Renal cortex interstitium (tissue), 11 donors: ENCODE measurements at regions not wholly inside any gene's neighbourhood (a gene's known extent, or its start where the extent isn't known, plus 50 kb on each side); places are given as distances from the start of the nearest gene placed in this dataset.

Source experiments
- DNase-seq, 11 donors: peaks; one replicate each; pipeline ENCODE4 v3.0.0-alpha.2; 2013; ENCODE audit warnings: low read depth in 9 of 11, low spot score in 4 of 11; ENCODE audit errors: extremely low read depth in 1 of 11

- no peak for DNase-seq
Observed at GRCh38 chr6:2545383-2546038, 205.2 kb downstream of the MYLK4 start.

- no peak for DNase-seq
Observed at GRCh38 chr6:2543321-2543720, 207.4 kb downstream of the MYLK4 start.

DNA sequence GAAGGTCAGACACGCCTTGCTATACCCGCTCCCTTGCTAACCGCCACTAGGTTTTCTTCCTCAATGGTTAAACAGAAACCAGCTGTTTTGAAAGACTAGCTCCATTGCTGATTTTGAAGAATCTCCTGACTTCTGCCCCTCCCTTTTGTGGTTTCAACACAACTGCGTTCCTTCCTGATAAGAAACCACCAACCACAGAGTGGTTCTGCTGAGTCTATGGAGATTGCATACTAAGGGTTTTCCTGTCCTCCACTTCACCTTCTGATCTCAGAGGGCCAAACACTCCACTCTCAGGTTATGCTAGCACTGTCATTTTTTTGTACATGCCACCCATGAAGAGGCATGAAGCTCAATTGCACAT is 207.9 kb downstream of the MYLK4 start:
- DNase-seq: no peak

- DNase-seq: no peak
Observed at GRCh38 chr6:2542101-2542857, 208.4 kb downstream of the MYLK4 start.

GRCh38 chr6:2536451-2536850 is 214.3 kb downstream of the MYLK4 start:
- no peak for DNase-seq

- no peak for DNase-seq
Observed at GRCh38 chr6:2535506-2535905, 215.2 kb downstream of the MYLK4 start.

DNA sequence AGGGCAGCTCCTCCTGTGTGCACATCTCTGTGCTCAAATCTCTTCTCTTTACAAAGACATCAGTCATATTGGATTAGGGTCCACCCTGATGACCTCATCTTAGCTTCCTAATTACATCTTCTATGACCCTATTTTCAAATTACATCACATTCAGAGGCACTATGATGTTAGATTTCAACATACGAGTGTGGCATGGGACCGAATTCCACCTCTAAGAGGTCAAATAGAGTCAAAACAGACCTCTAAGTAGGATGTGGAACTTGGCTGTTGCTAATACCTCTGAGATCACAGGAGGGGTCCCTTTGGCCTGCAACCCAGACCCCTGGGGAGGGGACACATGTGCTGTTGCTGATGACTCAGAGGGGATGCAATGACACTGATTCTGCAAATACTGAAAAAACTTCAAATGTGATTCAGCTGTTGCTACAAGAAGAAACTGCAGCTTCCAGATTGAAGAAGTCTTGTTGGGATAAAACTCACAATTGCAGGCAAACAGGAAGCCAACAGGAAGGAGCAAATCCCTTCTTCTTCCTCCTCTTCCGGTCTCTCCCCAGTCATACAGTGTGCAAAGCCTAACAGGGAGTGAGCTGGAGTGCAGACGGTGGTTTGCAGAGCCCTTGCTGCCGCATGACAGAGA is 216.2 kb downstream of the MYLK4 start:
- no peak for DNase-seq

DNA sequence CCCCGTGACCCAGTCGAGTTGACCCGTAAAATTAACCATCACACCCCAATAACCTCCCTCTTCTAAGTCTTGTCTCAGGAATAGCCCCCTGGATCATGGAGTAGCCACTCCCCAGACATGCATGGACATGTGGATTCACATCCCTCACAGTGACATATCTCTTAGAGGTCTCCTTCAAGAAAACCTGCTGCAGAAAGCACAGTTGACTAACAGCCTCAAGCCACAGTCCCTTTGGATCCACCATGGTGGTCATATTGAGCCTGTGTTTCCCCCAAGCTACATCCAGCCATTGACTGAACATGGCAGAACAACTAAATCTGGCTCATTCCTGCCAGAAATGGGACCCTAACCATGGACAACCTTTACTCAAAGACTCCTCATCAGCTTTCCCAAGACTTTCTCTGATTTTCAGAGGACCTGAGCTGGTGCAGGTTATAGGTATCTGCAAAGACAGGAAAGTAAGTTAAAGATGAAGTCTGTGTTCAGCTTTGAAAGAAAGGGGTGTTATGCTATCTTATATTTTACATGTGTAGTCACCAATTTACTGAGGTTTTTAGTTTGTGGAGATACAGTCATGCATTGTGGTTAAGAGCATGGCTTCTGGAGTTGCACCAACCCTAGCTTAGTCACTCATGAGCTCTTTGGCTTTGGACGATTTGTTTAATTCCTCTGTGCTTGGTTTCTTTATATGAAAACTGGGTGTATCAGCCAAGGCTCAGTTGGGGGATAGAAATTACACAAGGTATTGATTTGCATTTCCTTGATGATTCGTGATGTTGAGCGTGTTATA is 219.1 kb downstream of the MYLK4 start:
- no peak for DNase-seq

DNA sequence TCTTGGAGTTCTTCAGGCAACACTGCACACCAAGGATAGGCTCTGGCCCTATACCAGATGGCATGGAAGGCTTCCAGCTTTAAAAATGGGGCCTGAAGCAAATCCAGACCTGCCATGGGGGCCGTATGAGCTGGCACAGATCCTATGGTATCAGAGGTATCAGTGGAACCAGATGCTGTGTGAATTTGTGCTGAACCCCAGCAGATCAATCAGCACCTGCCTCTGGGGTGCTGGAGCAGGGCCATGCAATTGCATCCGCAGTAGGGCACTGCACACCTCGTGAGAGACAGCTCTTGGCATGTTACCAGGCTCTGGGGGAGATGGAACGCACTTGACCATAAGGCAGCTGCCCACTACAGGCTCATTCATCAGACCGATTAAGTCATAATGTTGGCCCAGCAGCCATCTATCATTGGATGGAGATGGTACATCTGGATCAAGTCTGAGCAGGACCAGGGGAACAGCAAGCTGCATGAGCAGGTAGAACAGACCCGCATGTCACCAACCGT is 221.5 kb downstream of the MYLK4 start:
- no peak for DNase-seq

DNA sequence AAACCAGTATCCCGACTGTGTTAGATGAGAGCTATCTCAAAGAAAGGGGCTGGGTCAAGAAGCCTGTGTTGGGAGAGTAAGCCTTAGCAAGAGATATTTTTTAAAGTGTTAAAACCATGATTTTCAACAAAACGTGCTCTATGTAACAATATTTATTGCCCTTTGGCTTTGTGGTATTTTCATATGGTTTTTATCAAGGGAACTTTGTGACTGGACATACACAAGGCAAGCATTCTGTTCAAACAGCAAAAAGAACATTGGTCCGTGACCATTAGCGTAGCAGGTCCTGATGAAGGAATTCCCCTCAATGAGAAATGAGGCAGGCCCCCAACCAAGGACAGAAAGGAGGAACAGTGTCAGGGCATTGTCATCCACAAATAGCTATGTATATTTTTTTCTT is 222.6 kb downstream of the MYLK4 start:
- no peak for DNase-seq

- no peak for DNase-seq
Observed at GRCh38 chr6:2526766-2527165, 224.0 kb downstream of the MYLK4 start.

DNA sequence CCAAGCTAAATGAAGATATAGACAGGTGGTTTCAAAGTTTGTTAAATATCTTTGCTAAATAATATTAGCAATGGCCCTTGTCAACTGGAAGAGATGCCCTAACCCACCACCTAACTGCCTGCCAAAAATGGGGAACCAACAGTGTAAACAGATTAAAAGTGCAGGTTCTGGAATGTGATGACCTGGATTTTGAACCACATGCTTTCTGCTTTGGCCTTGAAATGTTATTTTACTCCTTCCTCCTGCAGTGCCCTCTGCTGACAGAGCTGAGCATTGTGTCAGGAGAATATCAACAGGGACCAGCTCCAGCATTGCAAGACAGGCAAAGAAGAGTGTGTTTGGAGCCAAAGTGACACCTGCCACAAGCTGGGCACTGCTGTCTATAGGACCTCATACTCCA is 226.6 kb downstream of the MYLK4 start:
- DNase-seq: no peak

- DNase-seq: no peak
Observed at GRCh38 chr6:2523061-2523460, 227.7 kb downstream of the MYLK4 start.

- no peak for DNase-seq
Observed at GRCh38 chr6:2522521-2522920, 228.2 kb downstream of the MYLK4 start.

GRCh38 chr6:2517855-2518473 is 232.8 kb downstream of the MYLK4 start:
- no peak for DNase-seq

GRCh38 chr6:2517401-2517800 is 233.3 kb downstream of the MYLK4 start:
- DNase-seq: no peak

- no peak for DNase-seq
Observed at GRCh38 chr6:2516059-2516458, 234.7 kb downstream of the MYLK4 start.

GRCh38 chr6:2514965-2515543 is 235.7 kb downstream of the MYLK4 start:
- DNase-seq: peak in 4 of 11 donors; percentile 27 to 64 (median 40)

- DNase-seq: no peak
Observed at GRCh38 chr6:2512802-2513201, 237.9 kb downstream of the MYLK4 start.
